ENCODE measurements at regions not wholly inside any gene's neighbourhood (a gene's known extent, or its start where the extent isn't known, plus 50 kb on each side); places are given as distances from the start of the nearest gene placed in this dataset.
A peak's percentile ranks its signal among the peaks of the same experiment; 100 is the strongest.

GRCh38 chr5:23727271-23727670 lies 219.9 kb downstream of the PRDM9 start:
- H3K4me3 ChIP-seq: no peak overlapping the region
- WGBS, 3 donors: 63 to 83% (median 65%) methylated on average over 4 of the region's 4 CpGs
- H3K36me3 ChIP-seq (ENCODE audit: insufficient read depth in 1 of 2, low read depth in 1 of 2): no peaks in the 10 kb centered on the region
- no peaks in the 10 kb centered on the region for H3K27me3 ChIP-seq (ENCODE audit: insufficient read depth in 3 of 3, low read length in 2 of 3)
- no peaks in the 10 kb centered on the region for H3K4me1 ChIP-seq
- ATAC-seq: peak; percentile 57 to 68 (median 62)
- no peak for TF ChIP-seq CTCF (IDR thresholded peaks at IDR 0.05)
- no peak overlapping the region for H3K27ac ChIP-seq
- DNase-seq: no peak
- no peaks in the 10 kb centered on the region for H3K9me3 ChIP-seq
- intact Hi-C loops (cut with DNase I): no loop called here

- Histone ChIP-seq H3K9me3 (no peaks in the 10 kb centered on the region), H3K36me3 (ENCODE audit: insufficient read depth in 1 of 2, low read depth in 1 of 2) (no peaks in the 10 kb centered on the region), H3K4me3 (no peak overlapping the region), H3K27ac (no peak overlapping the region), H3K4me1 (no peaks in the 10 kb centered on the region), H3K27me3 (ENCODE audit: insufficient read depth in 3 of 3, low read length in 2 of 3) (no peaks in the 10 kb centered on the region)
- no peak for TF ChIP-seq CTCF (IDR thresholded peaks at IDR 0.05)
- DNase-seq (no peak), ATAC-seq (no peak)
- intact Hi-C loops (cut with DNase I): no loop called here
- 61 to 68% (median 62%) methylated on average over 2 of the region's 2 CpGs for WGBS, 3 donors
Observed at GRCh38 chr5:23730023-23730422, 222.6 kb downstream of the PRDM9 start.

- no peaks in the 10 kb centered on the region for H3K36me3 ChIP-seq (ENCODE audit: insufficient read depth in 1 of 2, low read depth in 1 of 2)
- H3K27me3 ChIP-seq (ENCODE audit: insufficient read depth in 3 of 3, low read length in 2 of 3): no peaks in the 10 kb centered on the region
- no peak overlapping the region for H3K4me3 ChIP-seq
- ATAC-seq (no peak), DNase-seq (no peak)
- H3K9me3 ChIP-seq: no peaks in the 10 kb centered on the region
- no peak overlapping the region for H3K27ac ChIP-seq
- intact Hi-C loops (cut with DNase I): loop anchor here in 1 of 2 donors (10.0 kb wide), 1 partner anchor 385 kb away; no protein-coding TSS in a partner anchor
- 33 to 50% (median 36%) methylated on average over 4 of the region's 4 CpGs for WGBS, 3 donors
- H3K4me1 ChIP-seq: no peaks in the 10 kb centered on the region
- TF ChIP-seq CTCF (IDR thresholded peaks at IDR 0.05): no peak
Observed at GRCh38 chr5:23740029-23740428, 232.6 kb downstream of the PRDM9 start.

- peak; percentile 26 for TF ChIP-seq CTCF (IDR thresholded peaks at IDR 0.05)
- ATAC-seq (no peak), DNase-seq (no peak)
- no peaks in the 10 kb centered on the region for H3K27me3 ChIP-seq (ENCODE audit: insufficient read depth in 3 of 3, low read length in 2 of 3)
- intact Hi-C loops (cut with DNase I): loop anchor here in 1 of 2 donors (10.0 kb wide), 1 partner anchor 388 kb away; no protein-coding TSS in a partner anchor
- H3K9me3 ChIP-seq: no peaks in the 10 kb centered on the region
- no peaks in the 10 kb centered on the region for H3K36me3 ChIP-seq (ENCODE audit: insufficient read depth in 1 of 2, low read depth in 1 of 2)
- no peak overlapping the region for H3K4me3 ChIP-seq
- no peaks in the 10 kb centered on the region for H3K4me1 ChIP-seq
- H3K27ac ChIP-seq: no peak overlapping the region
Observed at GRCh38 chr5:23742701-23743100, 235.3 kb downstream of the PRDM9 start.

GRCh38 chr5:23755906-23756305 lies 248.5 kb downstream of the PRDM9 start:
- DNase-seq: no peak
- intact Hi-C loops (cut with DNase I): no loop called here
- ATAC-seq: no peak
- H3K9me3 ChIP-seq: no peaks in the 10 kb centered on the region
- no peak overlapping the region for H3K4me3 ChIP-seq
- no peaks in the 10 kb centered on the region for H3K4me1 ChIP-seq
- H3K36me3 ChIP-seq (ENCODE audit: insufficient read depth in 1 of 2, low read depth in 1 of 2): no peaks in the 10 kb centered on the region
- no peak for TF ChIP-seq CTCF (IDR thresholded peaks at IDR 0.05)
- no peaks in the 10 kb centered on the region for H3K27me3 ChIP-seq (ENCODE audit: insufficient read depth in 3 of 3, low read length in 2 of 3)
- H3K27ac ChIP-seq: no peak overlapping the region
